Suprapubic skin (tissue), 4 donors: ENCODE measurements at regions not wholly inside any gene's neighbourhood (a gene's known extent, or its start where the extent isn't known, plus 50 kb on each side); places are given as distances from the start of the nearest gene placed in this dataset.
A peak's percentile ranks its signal among the peaks of the same experiment; 100 is the strongest.

Experiments used
- DNase-seq, 2 donors: peaks; one replicate each; pipeline ENCODE4 v3.0.0-alpha.2; 2019; ENCODE audit warnings: low spot score in 2 of 2
- H3K27ac ChIP-seq: fragments of 200-600 bp; sonication (generic); one replicate; pipeline ENCODE4 v1.5.1; 2019
- H3K27me3 ChIP-seq: fragments of 200-600 bp; sonication (generic); one replicate; pipeline ENCODE4 v1.5.1; 2019
- H3K36me3 ChIP-seq: fragments of 200-600 bp; sonication (generic); one replicate; pipeline ENCODE4 v1.5.1; 2019
- H3K4me1 ChIP-seq: fragments of 200-600 bp; sonication (generic); one replicate; pipeline ENCODE4 v1.5.1; 2019
- H3K4me3 ChIP-seq: fragments of 200-600 bp; sonication (generic); one replicate; pipeline ENCODE4 v1.5.1; 2019; ENCODE audit warnings: mild to moderate bottlenecking
- H3K9me3 ChIP-seq: fragments of 200-600 bp; sonication (generic); one replicate; pipeline ENCODE4 v1.5.1; 2019
- POLR2A ChIP-seq, 2 donors: fragments of 450-650 bp; IDR thresholded peaks; one replicate each; pipeline ENCODE4 v1.6.1; 2017; ENCODE audit warnings: antibody characterized with exemption in 2 of 2, mild to moderate bottlenecking in 2 of 2, moderate library complexity in 2 of 2
- POLR2AphosphoS5 ChIP-seq, 3 donors: sonication (generic); formaldehyde crosslinking; IDR thresholded peaks; one replicate each; pipeline ENCODE4 v1.6.1; 2017; ENCODE audit warnings: antibody characterized with exemption in 3 of 3
- WGBS: methylation state at CpG from one replicate; pipeline ENCODE4 v1.1.5; 2018; 5-methylcytosine and 5-hydroxymethylcytosine counted together

GRCh38 chr9:86405086-86405491, 50.9 kb upstream of the TUT7 start:
- Histone ChIP-seq H3K4me1 (peaks cover 39% of the 10 kb centered on the region), H3K27ac (peak overlapping the region; percentile 75), H3K36me3 (no peaks in the 10 kb centered on the region), H3K9me3 (no peaks in the 10 kb centered on the region), H3K4me3 (no peak overlapping the region), H3K27me3 (no peaks in the 10 kb centered on the region)
- WGBS: 51% methylated on average over 2 of the region's 2 CpGs
- no peak for DNase-seq
- TF ChIP-seq POLR2AphosphoS5 (IDR thresholded peaks at IDR 0.05) (no peak), POLR2A (IDR thresholded peaks at IDR 0.05) (no peak)
